ENCODE measurements at regions not wholly inside any gene's neighbourhood (a gene's known extent, or its start where the extent isn't known, plus 50 kb on each side); places are given as distances from the start of the nearest gene placed in this dataset.

DNA sequence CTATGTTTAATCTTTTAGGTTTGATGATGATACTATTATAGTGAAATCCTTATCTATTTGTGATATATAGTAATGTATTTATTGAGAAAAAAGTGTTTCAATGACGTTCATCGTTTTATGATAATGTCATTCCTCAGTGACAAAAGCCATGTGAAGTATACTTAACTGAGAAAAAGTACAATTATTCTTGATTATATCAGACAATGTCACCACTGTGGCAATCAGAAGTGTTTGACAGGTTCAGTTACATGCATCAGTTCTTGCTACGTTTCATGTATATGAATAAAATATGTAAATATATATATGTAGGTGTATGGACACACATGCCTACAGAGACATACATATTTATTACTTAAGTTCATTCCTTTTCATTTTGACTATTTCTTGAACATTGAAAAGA, 341.5 kb upstream of the CDH10 start:
- TF ChIP-seq, protein P1, sequence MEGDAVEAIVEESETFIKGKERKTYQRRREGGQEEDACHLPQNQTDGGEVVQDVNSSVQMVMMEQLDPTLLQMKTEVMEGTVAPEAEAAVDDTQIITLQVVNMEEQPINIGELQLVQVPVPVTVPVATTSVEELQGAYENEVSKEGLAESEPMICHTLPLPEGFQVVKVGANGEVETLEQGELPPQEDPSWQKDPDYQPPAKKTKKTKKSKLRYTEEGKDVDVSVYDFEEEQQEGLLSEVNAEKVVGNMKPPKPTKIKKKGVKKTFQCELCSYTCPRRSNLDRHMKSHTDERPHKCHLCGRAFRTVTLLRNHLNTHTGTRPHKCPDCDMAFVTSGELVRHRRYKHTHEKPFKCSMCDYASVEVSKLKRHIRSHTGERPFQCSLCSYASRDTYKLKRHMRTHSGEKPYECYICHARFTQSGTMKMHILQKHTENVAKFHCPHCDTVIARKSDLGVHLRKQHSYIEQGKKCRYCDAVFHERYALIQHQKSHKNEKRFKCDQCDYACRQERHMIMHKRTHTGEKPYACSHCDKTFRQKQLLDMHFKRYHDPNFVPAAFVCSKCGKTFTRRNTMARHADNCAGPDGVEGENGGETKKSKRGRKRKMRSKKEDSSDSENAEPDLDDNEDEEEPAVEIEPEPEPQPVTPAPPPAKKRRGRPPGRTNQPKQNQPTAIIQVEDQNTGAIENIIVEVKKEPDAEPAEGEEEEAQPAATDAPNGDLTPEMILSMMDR (conservative IDR thresholded peaks at IDR 0.05; ENCODE audit: low read length): no peak
- no peak for TF ChIP-seq EZH2phosphoT487 (IDR thresholded peaks at IDR 0.05; ENCODE audit: borderline replicate concordance, low read depth, low read length)

Measured in OCI-LY7 (cell line).